Stimulated activated CD4-positive, alpha-beta T cell treated with anti-CD3 and anti-CD28 coated beads, Interleukin-1b, Interleukin-23, amount 100 ng/mL, for 48 hours (primary cell): ENCODE measurements at regions not wholly inside any gene's neighbourhood (a gene's known extent, or its start where the extent isn't known, plus 50 kb on each side); places are given as distances from the start of the nearest gene placed in this dataset.

Experiments used
- DNase-seq: peaks from one replicate; pipeline ENCODE4 v3.0.0-alpha.2; 2020

- DNase-seq, result no peak
These were observed 393.8 kb downstream of the ZNF385D start for GRCh38 chr3:21357241-21357640.

GRCh38 chr3:21356402-21356801 lies 394.6 kb downstream of the ZNF385D start:
- DNase-seq, result no peak

- no peak for DNase-seq
These were observed 405.5 kb downstream of the ZNF385D start for GRCh38 chr3:21345382-21345976.

GRCh38 chr3:21331857-21332256 lies 419.2 kb downstream of the ZNF385D start:
- DNase-seq, result no peak

GRCh38 chr3:21331321-21331720 lies 419.7 kb downstream of the ZNF385D start:
- DNase-seq, result no peak

GRCh38 chr3:21330293-21330692 lies 420.7 kb downstream of the ZNF385D start:
- no peak for DNase-seq

- no peak for DNase-seq
These were observed 422.2 kb downstream of the ZNF385D start for GRCh38 chr3:21328711-21329390.

- no peak for DNase-seq
These were observed 424.1 kb downstream of the ZNF385D start for GRCh38 chr3:21326704-21327475.

GRCh38 chr3:21314688-21315087 lies 436.3 kb downstream of the ZNF385D start:
- no peak for DNase-seq

- DNase-seq, result no peak
These were observed 440.1 kb downstream of the ZNF385D start for GRCh38 chr3:21310891-21311290.

- DNase-seq, result no peak
These were observed 440.8 kb downstream of the ZNF385D start for GRCh38 chr3:21310161-21310560.

- no peak for DNase-seq
These were observed 453.7 kb downstream of the ZNF385D start for GRCh38 chr3:21297304-21297703.

- no peak for DNase-seq
These were observed 456.2 kb downstream of the ZNF385D start for GRCh38 chr3:21294768-21295167.

GRCh38 chr3:21292971-21293370 lies 458.0 kb downstream of the ZNF385D start:
- no peak for DNase-seq

GRCh38 chr3:21290557-21290956 lies 460.5 kb downstream of the ZNF385D start:
- DNase-seq, result no peak

- no peak for DNase-seq
These were observed 476.9 kb downstream of the ZNF385D start for GRCh38 chr3:21274079-21274571.

- no peak for DNase-seq
These were observed 477.6 kb downstream of the ZNF385D start for GRCh38 chr3:21273259-21274025.

- no peak for DNase-seq
These were observed 479.4 kb downstream of the ZNF385D start for GRCh38 chr3:21271606-21272016.

- no peak for DNase-seq
These were observed 481.1 kb downstream of the ZNF385D start for GRCh38 chr3:21269882-21270281.

GRCh38 chr3:21260507-21260906 lies 490.5 kb downstream of the ZNF385D start:
- DNase-seq, result no peak

- DNase-seq, result no peak
These were observed 491.1 kb downstream of the ZNF385D start for GRCh38 chr3:21259896-21260295.

GRCh38 chr3:21256932-21257331 lies 494.1 kb downstream of the ZNF385D start:
- no peak for DNase-seq

- no peak for DNase-seq
These were observed 512.3 kb downstream of the ZNF385D start for GRCh38 chr3:21238661-21239060.
